ENCODE measurements at regions not wholly inside any gene's neighbourhood (a gene's known extent, or its start where the extent isn't known, plus 50 kb on each side); places are given as distances from the start of the nearest gene placed in this dataset.

DNA sequence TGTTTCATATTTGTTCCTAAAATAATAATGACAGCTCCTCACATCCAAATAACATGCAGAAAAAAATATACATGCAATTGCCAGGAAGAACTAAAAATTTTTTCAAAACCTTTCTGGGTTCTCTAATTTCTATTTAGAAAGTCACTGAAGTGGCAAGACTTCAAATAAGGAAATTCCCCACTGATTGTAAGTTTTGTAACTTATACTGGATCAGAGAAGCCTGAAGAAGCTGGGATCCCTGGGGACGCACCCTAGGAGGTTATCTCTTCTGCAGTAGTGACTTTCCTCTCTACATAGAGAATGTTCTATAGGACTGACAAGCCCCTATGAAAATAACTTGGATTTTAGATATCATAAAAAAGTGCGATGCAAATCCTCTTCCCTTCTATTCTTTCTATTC, 182.6 kb downstream of the MRPL39 start:
- H3K4me3 ChIP-seq (ENCODE audit: extremely low read depth in 1 of 4, insufficient read depth in 2 of 4, low read depth in 3 of 4, low read length in 4 of 4) = no peak overlapping the region
- whole genome bisulfite sequencing, 2 experiments (ENCODE audit: extremely low coverage in 1 of 2, insufficient coverage in 1 of 2, insufficient read length in 1 of 2, insufficient replicate concordance in 2 of 2, low coverage in 1 of 2, low lambda C conversion rate in 2 of 2, missing lambda C conversion rate in 1 of 2) = 91% methylated on average over 2 of the region's 2 CpGs; no CpG with 5 or more reads in 1 of the 2 experiments
- ChIA-PET POLR2A (ENCODE audit: partially characterized antibody) (no interaction called here), CTCF (ENCODE audit: partially characterized antibody) (interaction anchor here (0.7 kb wide), 2 partner anchors 142 to 377 kb away, joined by 3 to 4 read pairs; no protein-coding TSS in a partner anchor)
- H3K36me3 ChIP-seq (ENCODE audit: control insufficient read depth in 2 of 4, insufficient read depth in 4 of 4, low read length in 3 of 4) = no peaks in the 10 kb centered on the region
- H3K4ac ChIP-seq (replicated peaks; ENCODE audit: insufficient read length, low read depth, low read length) = no peak overlapping the region
- H3K23ac ChIP-seq (ENCODE audit: insufficient read length) = no peak overlapping the region
- no peaks in the 10 kb centered on the region for H4K20me1 ChIP-seq (replicated peaks in 1 of 2; ENCODE audit: control insufficient read depth in 1 of 2, insufficient read depth in 2 of 2, low read length in 2 of 2)
- no peak overlapping the region for H2BK12ac ChIP-seq (ENCODE audit: low read depth, low read length)
- H2BK5ac ChIP-seq (ENCODE audit: low read depth, low read length) = no peak overlapping the region
- H3K4me1 ChIP-seq (replicated peaks in 1 of 4; ENCODE audit: control insufficient read depth in 3 of 4, insufficient read depth in 4 of 4, low read length in 3 of 4) = no peaks in the 10 kb centered on the region
- no peak for TF ChIP-seq SIRT6 (IDR thresholded peaks at IDR 0.05; ENCODE audit: low read length)
- no peak for TF ChIP-seq CBX5 (IDR thresholded peaks at IDR 0.05; ENCODE audit: low read depth, low read length)
- no peak for TF ChIP-seq BCL11A (IDR thresholded peaks at IDR 0.05; ENCODE audit: low read depth in 2 of 2, low read length in 2 of 2)
- TF ChIP-seq ATF3 (IDR thresholded peaks at IDR 0.05; ENCODE audit: insufficient read depth, low read depth, low read length) = no peak
- TF ChIP-seq JUND (IDR thresholded peaks at IDR 0.05; ENCODE audit: low read length) = no peak
- TF ChIP-seq CHD2 (IDR thresholded peaks at IDR 0.05; ENCODE audit: low read length) = no peak
- no peak for TF ChIP-seq KDM5A (IDR thresholded peaks at IDR 0.05; ENCODE audit: low read length)
- TF ChIP-seq CHD1 (IDR thresholded peaks at IDR 0.05; ENCODE audit: low read depth, low read length) = no peak
- TF ChIP-seq GTF2F1 (IDR thresholded peaks at IDR 0.05; ENCODE audit: borderline replicate concordance, low read depth, low read length) = no peak
- no peak for TF ChIP-seq GABPA (IDR thresholded peaks at IDR 0.05; ENCODE audit: borderline replicate concordance, insufficient read depth, low read length)
- TF ChIP-seq ASH2L (IDR thresholded peaks at IDR 0.05; ENCODE audit: low read length) = no peak
- TF ChIP-seq POU5F1 (IDR thresholded peaks at IDR 0.05; ENCODE audit: low read depth, low read length) = no peak
- no peak for TF ChIP-seq SP4 (IDR thresholded peaks at IDR 0.05; ENCODE audit: low read length)
- TF ChIP-seq, protein P1, sequence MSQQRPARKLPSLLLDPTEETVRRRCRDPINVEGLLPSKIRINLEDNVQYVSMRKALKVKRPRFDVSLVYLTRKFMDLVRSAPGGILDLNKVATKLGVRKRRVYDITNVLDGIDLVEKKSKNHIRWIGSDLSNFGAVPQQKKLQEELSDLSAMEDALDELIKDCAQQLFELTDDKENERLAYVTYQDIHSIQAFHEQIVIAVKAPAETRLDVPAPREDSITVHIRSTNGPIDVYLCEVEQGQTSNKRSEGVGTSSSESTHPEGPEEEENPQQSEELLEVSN (IDR thresholded peaks at IDR 0.05) = no peak
- TF ChIP-seq SIN3A (conservative IDR thresholded peaks at IDR 0.05 in 1 of 2, IDR thresholded peaks at IDR 0.05 in 1 of 2; ENCODE audit: low read depth in 1 of 2, low read length in 2 of 2) = no peak
- no peak for DNase-seq (ENCODE audit: low read depth in 1 of 2, low spot score in 2 of 2)
- no peaks in the 10 kb centered on the region for H3K23me2 ChIP-seq (ENCODE audit: low read depth, low read length)
- no peak overlapping the region for H2AFZ ChIP-seq (ENCODE audit: low read length)
- no peak overlapping the region for H2BK15ac ChIP-seq (ENCODE audit: low read length)
- no peaks in the 10 kb centered on the region for H3K9me3 ChIP-seq (ENCODE audit: insufficient read depth in 2 of 2, low read depth in 1 of 2, low read length in 1 of 2)
- H4K5ac ChIP-seq (ENCODE audit: insufficient read length, low read depth, low read length) = no peak overlapping the region
- no peak overlapping the region for H2BK20ac ChIP-seq (ENCODE audit: low read length)
- no peak overlapping the region for H3K14ac ChIP-seq (ENCODE audit: insufficient read length)
- no peak overlapping the region for H4K91ac ChIP-seq (replicated peaks; ENCODE audit: insufficient read length, low read length)
- H3K9ac ChIP-seq (replicated peaks in 1 of 4; ENCODE audit: extremely low read depth in 1 of 4, low read depth in 3 of 4, low read length in 3 of 4) = no peak overlapping the region
- no peak overlapping the region for H2AK5ac ChIP-seq (ENCODE audit: low read depth, low read length)
- FAIRE-seq = no peak
- no peaks in the 10 kb centered on the region for H3K27me3 ChIP-seq (replicated peaks in 1 of 4; ENCODE audit: control insufficient read depth in 3 of 4, extremely low read depth in 1 of 4, insufficient read depth in 3 of 4, low read length in 3 of 4)
- H3K79me1 ChIP-seq (ENCODE audit: low read depth, low read length) = no peaks in the 10 kb centered on the region
- H3K27ac ChIP-seq (ENCODE audit: low read depth, low read length) = no peak overlapping the region
- H4K8ac ChIP-seq (ENCODE audit: extremely low read depth, insufficient read depth, low read length) = no peak overlapping the region
- no peak overlapping the region for H3K56ac ChIP-seq (replicated peaks; ENCODE audit: insufficient read length, low read depth, low read length)
- H3K4me2 ChIP-seq (ENCODE audit: insufficient read depth in 1 of 2, low read depth in 2 of 2, low read length in 2 of 2) = no peak overlapping the region
- H2BK120ac ChIP-seq (replicated peaks; ENCODE audit: low read depth, low read length) = no peak overlapping the region
- H3K79me2 ChIP-seq (ENCODE audit: control insufficient read depth in 1 of 2, insufficient read depth in 2 of 2, low read length in 2 of 2) = no peaks in the 10 kb centered on the region
- H3K18ac ChIP-seq (ENCODE audit: extremely low read depth, low read length) = no peak overlapping the region
